H1 (cell line): ENCODE measurements at regions not wholly inside any gene's neighbourhood (a gene's known extent, or its start where the extent isn't known, plus 50 kb on each side); places are given as distances from the start of the nearest gene placed in this dataset.

Experiments used
- CEBPB ChIP-seq: IDR thresholded peaks from 2 replicates; pipeline ENCODE4 v1.6.1; 2012; ENCODE audit warnings: low read depth, low read length
- CREB1 ChIP-seq: IDR thresholded peaks from 2 replicates; pipeline ENCODE4 v1.6.1; 2012; ENCODE audit warnings: inconsistent platforms
- GTF2F1 ChIP-seq: IDR thresholded peaks from 2 replicates; pipeline ENCODE4 v1.6.1; 2012; ENCODE audit warnings: low read depth, low read length, improper control_type of control experiment, borderline replicate concordance
- HDAC2 ChIP-seq, 2 experiments: fragments of 300-600 bp in 1 of 2; sonication (generic) in 1 of 2; IDR thresholded peaks; 2 replicates each; pipeline ENCODE4 v1.6.1; 2011 to 2012; ENCODE audit warnings: low read depth in 2 of 2, low read length in 2 of 2, mild to moderate bottlenecking in 2 of 2, moderate library complexity in 2 of 2, borderline replicate concordance in 1 of 2, inconsistent platforms in 1 of 2
- KDM1A ChIP-seq: fragments of 200-600, 300-600 bp; sonication (generic); IDR thresholded peaks from 2 replicates; pipeline ENCODE4 v1.7.1; 2016; ENCODE audit warnings: mild to moderate bottlenecking, low read length, borderline replicate concordance
- RBBP5 ChIP-seq: IDR thresholded peaks from 2 replicates; pipeline ENCODE4 v1.7.1; 2012; ENCODE audit warnings: low read depth, mild to moderate bottlenecking, inconsistent platforms, low read length, moderate library complexity, borderline replicate concordance
- RNF2 ChIP-seq: fragments of 200-900, 300-1000 bp; sonication (generic); IDR thresholded peaks from 2 replicates; pipeline ENCODE4 v1.7.1; 2016; ENCODE audit warnings: borderline replicate concordance, low read depth, mild to moderate bottlenecking, antibody characterized with exemption, low read length; ENCODE audit not compliant: poor library complexity, severe bottlenecking; ENCODE audit errors: missing control alignments
- SP4 ChIP-seq: IDR thresholded peaks from 2 replicates; pipeline ENCODE4 v1.6.1; 2012; ENCODE audit warnings: low read length, inconsistent platforms
- TF ChIP-seq, protein P1 (sequence below): fragments of 300-600 bp; sonication (generic); IDR thresholded peaks from 2 replicates; pipeline ENCODE4 v1.7.1; 2012; ENCODE audit warnings: low read length, moderate library complexity, mild to moderate bottlenecking, inconsistent platforms; ENCODE audit not compliant: insufficient replicate concordance
- TF ChIP-seq, protein P2 (sequence below): IDR thresholded peaks from 2 replicates; pipeline ENCODE4 v1.6.1; 2011; ENCODE audit warnings: low read length, improper control_type of control experiment

DNA sequence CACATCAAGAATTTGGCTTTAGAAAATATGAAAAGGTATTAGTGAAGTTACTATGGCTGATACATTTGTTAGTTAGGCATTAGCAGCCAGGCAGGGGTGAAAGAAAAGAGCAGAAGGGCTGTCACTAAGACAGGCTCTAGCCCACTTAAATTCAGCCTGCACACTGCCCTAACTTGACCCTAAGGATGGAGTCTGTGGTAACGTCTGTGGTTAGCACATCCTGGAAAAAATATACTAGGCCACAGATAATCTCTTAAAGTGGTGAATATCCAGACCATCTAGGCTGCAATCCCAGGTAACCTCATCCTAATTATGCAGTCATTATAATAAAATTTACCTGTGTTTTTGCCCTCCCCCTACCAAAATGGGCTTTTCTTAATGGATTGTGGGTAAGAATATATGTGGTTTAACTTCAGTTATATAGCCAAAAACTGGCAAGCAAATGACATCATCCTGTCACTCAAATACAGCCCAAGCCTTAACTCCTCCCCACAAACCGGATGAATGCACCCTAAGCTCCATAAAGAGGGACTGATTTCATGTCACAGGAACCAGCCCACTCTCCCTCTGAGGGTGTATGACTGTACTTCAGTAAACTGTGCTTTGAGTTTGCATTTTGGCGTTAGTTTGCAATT lies 440.9 kb downstream of the LRFN5 start (continued):
- TF ChIP-seq, protein P1, sequence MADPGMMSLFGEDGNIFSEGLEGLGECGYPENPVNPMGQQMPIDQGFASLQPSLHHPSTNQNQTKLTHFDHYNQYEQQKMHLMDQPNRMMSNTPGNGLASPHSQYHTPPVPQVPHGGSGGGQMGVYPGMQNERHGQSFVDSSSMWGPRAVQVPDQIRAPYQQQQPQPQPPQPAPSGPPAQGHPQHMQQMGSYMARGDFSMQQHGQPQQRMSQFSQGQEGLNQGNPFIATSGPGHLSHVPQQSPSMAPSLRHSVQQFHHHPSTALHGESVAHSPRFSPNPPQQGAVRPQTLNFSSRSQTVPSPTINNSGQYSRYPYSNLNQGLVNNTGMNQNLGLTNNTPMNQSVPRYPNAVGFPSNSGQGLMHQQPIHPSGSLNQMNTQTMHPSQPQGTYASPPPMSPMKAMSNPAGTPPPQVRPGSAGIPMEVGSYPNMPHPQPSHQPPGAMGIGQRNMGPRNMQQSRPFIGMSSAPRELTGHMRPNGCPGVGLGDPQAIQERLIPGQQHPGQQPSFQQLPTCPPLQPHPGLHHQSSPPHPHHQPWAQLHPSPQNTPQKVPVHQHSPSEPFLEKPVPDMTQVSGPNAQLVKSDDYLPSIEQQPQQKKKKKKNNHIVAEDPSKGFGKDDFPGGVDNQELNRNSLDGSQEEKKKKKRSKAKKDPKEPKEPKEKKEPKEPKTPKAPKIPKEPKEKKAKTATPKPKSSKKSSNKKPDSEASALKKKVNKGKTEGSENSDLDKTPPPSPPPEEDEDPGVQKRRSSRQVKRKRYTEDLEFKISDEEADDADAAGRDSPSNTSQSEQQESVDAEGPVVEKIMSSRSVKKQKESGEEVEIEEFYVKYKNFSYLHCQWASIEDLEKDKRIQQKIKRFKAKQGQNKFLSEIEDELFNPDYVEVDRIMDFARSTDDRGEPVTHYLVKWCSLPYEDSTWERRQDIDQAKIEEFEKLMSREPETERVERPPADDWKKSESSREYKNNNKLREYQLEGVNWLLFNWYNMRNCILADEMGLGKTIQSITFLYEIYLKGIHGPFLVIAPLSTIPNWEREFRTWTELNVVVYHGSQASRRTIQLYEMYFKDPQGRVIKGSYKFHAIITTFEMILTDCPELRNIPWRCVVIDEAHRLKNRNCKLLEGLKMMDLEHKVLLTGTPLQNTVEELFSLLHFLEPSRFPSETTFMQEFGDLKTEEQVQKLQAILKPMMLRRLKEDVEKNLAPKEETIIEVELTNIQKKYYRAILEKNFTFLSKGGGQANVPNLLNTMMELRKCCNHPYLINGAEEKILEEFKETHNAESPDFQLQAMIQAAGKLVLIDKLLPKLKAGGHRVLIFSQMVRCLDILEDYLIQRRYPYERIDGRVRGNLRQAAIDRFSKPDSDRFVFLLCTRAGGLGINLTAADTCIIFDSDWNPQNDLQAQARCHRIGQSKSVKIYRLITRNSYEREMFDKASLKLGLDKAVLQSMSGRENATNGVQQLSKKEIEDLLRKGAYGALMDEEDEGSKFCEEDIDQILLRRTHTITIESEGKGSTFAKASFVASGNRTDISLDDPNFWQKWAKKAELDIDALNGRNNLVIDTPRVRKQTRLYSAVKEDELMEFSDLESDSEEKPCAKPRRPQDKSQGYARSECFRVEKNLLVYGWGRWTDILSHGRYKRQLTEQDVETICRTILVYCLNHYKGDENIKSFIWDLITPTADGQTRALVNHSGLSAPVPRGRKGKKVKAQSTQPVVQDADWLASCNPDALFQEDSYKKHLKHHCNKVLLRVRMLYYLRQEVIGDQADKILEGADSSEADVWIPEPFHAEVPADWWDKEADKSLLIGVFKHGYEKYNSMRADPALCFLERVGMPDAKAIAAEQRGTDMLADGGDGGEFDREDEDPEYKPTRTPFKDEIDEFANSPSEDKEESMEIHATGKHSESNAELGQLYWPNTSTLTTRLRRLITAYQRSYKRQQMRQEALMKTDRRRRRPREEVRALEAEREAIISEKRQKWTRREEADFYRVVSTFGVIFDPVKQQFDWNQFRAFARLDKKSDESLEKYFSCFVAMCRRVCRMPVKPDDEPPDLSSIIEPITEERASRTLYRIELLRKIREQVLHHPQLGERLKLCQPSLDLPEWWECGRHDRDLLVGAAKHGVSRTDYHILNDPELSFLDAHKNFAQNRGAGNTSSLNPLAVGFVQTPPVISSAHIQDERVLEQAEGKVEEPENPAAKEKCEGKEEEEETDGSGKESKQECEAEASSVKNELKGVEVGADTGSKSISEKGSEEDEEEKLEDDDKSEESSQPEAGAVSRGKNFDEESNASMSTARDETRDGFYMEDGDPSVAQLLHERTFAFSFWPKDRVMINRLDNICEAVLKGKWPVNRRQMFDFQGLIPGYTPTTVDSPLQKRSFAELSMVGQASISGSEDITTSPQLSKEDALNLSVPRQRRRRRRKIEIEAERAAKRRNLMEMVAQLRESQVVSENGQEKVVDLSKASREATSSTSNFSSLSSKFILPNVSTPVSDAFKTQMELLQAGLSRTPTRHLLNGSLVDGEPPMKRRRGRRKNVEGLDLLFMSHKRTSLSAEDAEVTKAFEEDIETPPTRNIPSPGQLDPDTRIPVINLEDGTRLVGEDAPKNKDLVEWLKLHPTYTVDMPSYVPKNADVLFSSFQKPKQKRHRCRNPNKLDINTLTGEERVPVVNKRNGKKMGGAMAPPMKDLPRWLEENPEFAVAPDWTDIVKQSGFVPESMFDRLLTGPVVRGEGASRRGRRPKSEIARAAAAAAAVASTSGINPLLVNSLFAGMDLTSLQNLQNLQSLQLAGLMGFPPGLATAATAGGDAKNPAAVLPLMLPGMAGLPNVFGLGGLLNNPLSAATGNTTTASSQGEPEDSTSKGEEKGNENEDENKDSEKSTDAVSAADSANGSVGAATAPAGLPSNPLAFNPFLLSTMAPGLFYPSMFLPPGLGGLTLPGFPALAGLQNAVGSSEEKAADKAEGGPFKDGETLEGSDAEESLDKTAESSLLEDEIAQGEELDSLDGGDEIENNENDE, result no peak
- TF ChIP-seq GTF2F1 (no peak), SP4 (no peak), RBBP5 (no peak), CREB1 (no peak), HDAC2 (IDR thresholded peaks at IDR 0.05; ENCODE audit: borderline replicate concordance in 1 of 2, low read depth in 2 of 2, low read length in 2 of 2) (no peak), KDM1A (no peak), RNF2 (no peak), CEBPB (no peak)
- TF ChIP-seq, protein P2, sequence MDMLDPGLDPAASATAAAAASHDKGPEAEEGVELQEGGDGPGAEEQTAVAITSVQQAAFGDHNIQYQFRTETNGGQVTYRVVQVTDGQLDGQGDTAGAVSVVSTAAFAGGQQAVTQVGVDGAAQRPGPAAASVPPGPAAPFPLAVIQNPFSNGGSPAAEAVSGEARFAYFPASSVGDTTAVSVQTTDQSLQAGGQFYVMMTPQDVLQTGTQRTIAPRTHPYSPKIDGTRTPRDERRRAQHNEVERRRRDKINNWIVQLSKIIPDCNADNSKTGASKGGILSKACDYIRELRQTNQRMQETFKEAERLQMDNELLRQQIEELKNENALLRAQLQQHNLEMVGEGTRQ, result no peak
- TF ChIP-seq, all 59 proteins: peak for 0
